ENCODE measurements at regions not wholly inside any gene's neighbourhood (a gene's known extent, or its start where the extent isn't known, plus 50 kb on each side); places are given as distances from the start of the nearest gene placed in this dataset.

DNA sequence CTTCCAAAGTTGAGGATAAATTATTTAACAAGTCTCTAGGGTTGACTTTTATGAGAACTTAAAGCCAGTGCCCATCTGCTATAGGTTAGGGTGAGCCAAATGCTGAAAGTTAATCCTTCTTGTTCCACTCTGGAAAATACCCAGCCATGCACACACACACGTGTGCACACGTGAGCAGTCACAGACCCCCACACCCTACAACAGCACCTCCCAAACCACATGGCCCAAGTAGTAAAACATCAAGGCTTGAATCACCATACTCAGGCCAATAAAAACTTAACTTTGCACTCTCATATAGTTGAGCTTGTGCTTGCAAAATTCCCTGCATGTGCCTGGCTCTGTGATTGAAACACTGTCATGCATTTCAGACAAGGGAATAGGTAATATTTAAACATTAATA, 467.6 kb downstream of the ARHGEF28 start:
- TF ChIP-seq, protein P1, sequence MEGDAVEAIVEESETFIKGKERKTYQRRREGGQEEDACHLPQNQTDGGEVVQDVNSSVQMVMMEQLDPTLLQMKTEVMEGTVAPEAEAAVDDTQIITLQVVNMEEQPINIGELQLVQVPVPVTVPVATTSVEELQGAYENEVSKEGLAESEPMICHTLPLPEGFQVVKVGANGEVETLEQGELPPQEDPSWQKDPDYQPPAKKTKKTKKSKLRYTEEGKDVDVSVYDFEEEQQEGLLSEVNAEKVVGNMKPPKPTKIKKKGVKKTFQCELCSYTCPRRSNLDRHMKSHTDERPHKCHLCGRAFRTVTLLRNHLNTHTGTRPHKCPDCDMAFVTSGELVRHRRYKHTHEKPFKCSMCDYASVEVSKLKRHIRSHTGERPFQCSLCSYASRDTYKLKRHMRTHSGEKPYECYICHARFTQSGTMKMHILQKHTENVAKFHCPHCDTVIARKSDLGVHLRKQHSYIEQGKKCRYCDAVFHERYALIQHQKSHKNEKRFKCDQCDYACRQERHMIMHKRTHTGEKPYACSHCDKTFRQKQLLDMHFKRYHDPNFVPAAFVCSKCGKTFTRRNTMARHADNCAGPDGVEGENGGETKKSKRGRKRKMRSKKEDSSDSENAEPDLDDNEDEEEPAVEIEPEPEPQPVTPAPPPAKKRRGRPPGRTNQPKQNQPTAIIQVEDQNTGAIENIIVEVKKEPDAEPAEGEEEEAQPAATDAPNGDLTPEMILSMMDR (IDR thresholded peaks at IDR 0.05) = no peak
- TF ChIP-seq POLR2A (IDR thresholded peaks at IDR 0.05) = no peak

Measured in uterus (tissue), 2 donors.